ENCODE measurements at regions not wholly inside any gene's neighbourhood (a gene's known extent, or its start where the extent isn't known, plus 50 kb on each side); places are given as distances from the start of the nearest gene placed in this dataset.

DNA sequence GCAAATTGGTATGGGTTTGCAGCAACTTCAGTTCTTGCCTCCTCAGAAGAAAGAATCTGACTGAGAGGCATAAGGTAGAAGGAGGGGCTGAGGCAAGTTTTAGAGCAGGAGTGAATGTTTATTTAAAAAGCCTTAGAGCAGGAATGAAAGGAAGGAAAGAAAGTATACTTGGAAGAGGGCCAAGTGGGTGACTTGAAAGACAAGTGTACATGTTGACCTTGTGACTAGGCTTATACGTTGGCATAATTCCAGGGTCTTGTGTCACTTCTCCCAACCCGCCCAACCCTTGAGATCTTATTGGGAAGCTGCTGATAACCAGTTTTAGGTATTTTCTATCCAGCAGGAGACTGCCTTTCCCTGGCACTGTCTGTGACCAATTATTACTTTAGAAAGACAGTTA lies 436.9 kb upstream of the ZNF717 start:
- ChIA-PET CTCF (no interaction called here), POLR2A (ENCODE audit: unreplicated experiment) (no interaction called here)
- TF ChIP-seq EZH2 (IDR thresholded peaks at IDR 0.05; ENCODE audit: low read depth) (no peak), CTCF (conservative IDR thresholded peaks at IDR 0.05) (no peak)
- Histone ChIP-seq H3K4me3 (no peak overlapping the region), H3K4me2 (no peak overlapping the region), H3K4me1 (replicated peaks; ENCODE audit: insufficient read depth) (no peaks in the 10 kb centered on the region), H4K20me1 (ENCODE audit: insufficient read depth) (no peaks in the 10 kb centered on the region), H3K27ac (no peak overlapping the region), H3F3A (ENCODE audit: insufficient read depth, low read depth) (no peaks in the 10 kb centered on the region), H2AFZ (no peak overlapping the region), H3K9me2 (ENCODE audit: insufficient read depth) (no peaks in the 10 kb centered on the region), H3K36me3 (ENCODE audit: low read depth) (no peaks in the 10 kb centered on the region), H3K79me2 (ENCODE audit: low read depth) (no peaks in the 10 kb centered on the region), H3K27me3 (ENCODE audit: insufficient read depth, low read depth) (no peaks in the 10 kb centered on the region), H3K9me3 (ENCODE audit: insufficient read depth, low read depth) (no peaks in the 10 kb centered on the region)
- DNase-seq = no peak
- no TSS peak for BruUV-seq (replicated peaks)
- intact Hi-C loops (cut with micrococcal nuclease; ENCODE audit: unreplicated experiment) = no loop called here

- POLR2A ChIA-PET (ENCODE audit: unreplicated experiment) = no interaction called here
- Histone ChIP-seq H3K9me2 (ENCODE audit: insufficient read depth) (no peaks in the 10 kb centered on the region), H3K4me2 (no peak overlapping the region), H3K27ac (no peak overlapping the region), H3K4me1 (replicated peaks; ENCODE audit: insufficient read depth) (no peaks in the 10 kb centered on the region), H3K79me2 (ENCODE audit: low read depth) (no peaks in the 10 kb centered on the region), H3K36me3 (ENCODE audit: low read depth) (no peaks in the 10 kb centered on the region), H3K27me3 (ENCODE audit: insufficient read depth, low read depth) (no peaks in the 10 kb centered on the region), H3F3A (ENCODE audit: insufficient read depth, low read depth) (no peaks in the 10 kb centered on the region), H4K20me1 (ENCODE audit: insufficient read depth) (no peaks in the 10 kb centered on the region), H3K4me3 (no peak overlapping the region), H3K9me3 (ENCODE audit: insufficient read depth, low read depth) (no peaks in the 10 kb centered on the region), H2AFZ (no peak overlapping the region; the same call in 1 of the 2 replicates)
- no peak for DNase-seq
- intact Hi-C loops (cut with micrococcal nuclease; ENCODE audit: unreplicated experiment) = no loop called here
- no peak for TF ChIP-seq EZH2 (IDR thresholded peaks at IDR 0.05; ENCODE audit: low read depth)
- TF ChIP-seq CTCF (conservative IDR thresholded peaks at IDR 0.05) = no peak
- BruUV-seq (replicated peaks) = no TSS peak
- CTCF ChIA-PET = no interaction called here
These were observed 445.9 kb upstream of the ZNF717 start for GRCh38 chr3:76231258-76231657.

DNA sequence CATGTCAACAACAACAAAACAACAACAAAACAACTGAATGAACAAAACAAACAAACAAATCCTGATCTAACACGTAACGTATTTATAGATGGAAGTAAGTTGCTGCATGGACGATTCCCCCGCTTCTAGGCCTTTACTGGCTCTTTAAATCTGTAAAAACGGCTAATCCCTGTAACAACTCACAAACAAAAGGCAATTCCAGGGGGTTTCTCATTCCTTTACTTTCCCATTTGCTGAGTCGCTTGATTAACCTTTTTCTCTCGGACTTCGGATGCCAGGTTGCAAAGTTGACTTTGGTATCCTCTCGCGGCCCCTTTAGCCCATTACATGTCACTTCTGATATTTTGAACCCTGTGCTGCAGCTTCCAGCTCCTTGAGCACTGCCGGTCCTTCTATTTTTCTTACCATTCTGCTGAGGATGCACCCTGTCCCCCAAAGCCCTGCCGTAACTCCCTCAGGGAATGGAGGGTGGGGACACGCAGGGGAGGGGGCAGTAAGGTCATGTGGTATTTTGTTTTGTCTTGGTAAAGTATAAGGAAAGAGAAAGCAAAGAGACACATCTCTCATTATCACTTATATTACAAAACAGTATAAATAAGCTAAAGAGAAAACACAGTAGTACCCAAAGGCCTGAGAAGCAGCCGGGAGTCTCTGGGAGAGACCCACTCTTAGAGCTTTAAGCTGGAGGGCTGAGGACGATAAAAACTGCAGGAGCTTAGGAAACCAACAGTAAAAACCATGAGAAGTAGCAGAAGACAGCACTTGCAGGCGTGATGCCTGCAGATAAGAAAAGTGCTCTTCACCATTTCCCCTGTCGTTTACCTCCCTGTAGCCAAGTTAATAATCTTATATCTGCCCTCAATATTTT lies 457.8 kb upstream of the ZNF717 start:
- intact Hi-C loops (cut with micrococcal nuclease; ENCODE audit: unreplicated experiment) = no loop called here
- Histone ChIP-seq H3K36me3 (ENCODE audit: low read depth) (no peaks in the 10 kb centered on the region), H3K4me2 (no peak overlapping the region), H3K9me3 (ENCODE audit: insufficient read depth, low read depth) (no peaks in the 10 kb centered on the region), H3K79me2 (ENCODE audit: low read depth) (no peaks in the 10 kb centered on the region), H3K4me1 (replicated peaks; ENCODE audit: insufficient read depth) (no peaks in the 10 kb centered on the region), H4K20me1 (ENCODE audit: insufficient read depth) (no peaks in the 10 kb centered on the region), H3K4me3 (no peak overlapping the region), H3F3A (ENCODE audit: insufficient read depth, low read depth) (no peaks in the 10 kb centered on the region), H3K27ac (no peak overlapping the region), H2AFZ (no peak overlapping the region), H3K27me3 (ENCODE audit: insufficient read depth, low read depth) (peaks cover 8% of the 10 kb centered on the region), H3K9me2 (ENCODE audit: insufficient read depth) (no peaks in the 10 kb centered on the region)
- BruUV-seq (replicated peaks) = no TSS peak
- ChIA-PET CTCF (no interaction called here), POLR2A (ENCODE audit: unreplicated experiment) (no interaction called here)
- no peak for DNase-seq
- TF ChIP-seq CTCF (conservative IDR thresholded peaks at IDR 0.05) = no peak
- TF ChIP-seq EZH2 (IDR thresholded peaks at IDR 0.05; ENCODE audit: low read depth) = no peak

All from PC-9 (cell line).